ENCODE measurements at regions not wholly inside any gene's neighbourhood (a gene's known extent, or its start where the extent isn't known, plus 50 kb on each side); places are given as distances from the start of the nearest gene placed in this dataset.

- peak in 1 of 3 donors; percentile 24 for DNase-seq
- WGBS = 78% methylated on average over 11 of the region's 11 CpGs
- intact Hi-C loops (cut with DNase I) = no loop called here
These were observed 181.7 kb upstream of the COPS8 start for GRCh38 chr2:236903978-236904377.

GRCh38 chr2:236904389-236905263 is 181.1 kb upstream of the COPS8 start:
- DNase-seq (peak in 1 of 3 donors; percentile 29), ATAC-seq (no peak)
- H3K4me1 ChIP-seq (ENCODE audit: control insufficient read depth, insufficient read depth, low read length) = no peaks in the 10 kb centered on the region
- no peak overlapping the region for H3K4me3 ChIP-seq (ENCODE audit: low read length)
- H3K27ac ChIP-seq (ENCODE audit: low read length) = no peak overlapping the region
- H3K9me3 ChIP-seq (ENCODE audit: control insufficient read depth, low read length) = no peaks in the 10 kb centered on the region
- intact Hi-C loops (cut with DNase I) = no loop called here
- H3K27me3 ChIP-seq (ENCODE audit: control insufficient read depth, insufficient read depth) = no peaks in the 10 kb centered on the region
- WGBS = 86% methylated on average over 13 of the region's 13 CpGs

More at GRCh38 chr2:236903978-236904377, 181.7 kb upstream of the COPS8 start:
- Histone ChIP-seq H3K4me3 (ENCODE audit: low read length) (no peak overlapping the region), H3K9me3 (ENCODE audit: control insufficient read depth, low read length) (no peaks in the 10 kb centered on the region), H3K4me1 (ENCODE audit: control insufficient read depth, insufficient read depth, low read length) (no peaks in the 10 kb centered on the region), H3K27me3 (ENCODE audit: control insufficient read depth, insufficient read depth) (no peaks in the 10 kb centered on the region), H3K27ac (ENCODE audit: low read length) (no peak overlapping the region)
- ATAC-seq = no peak

GRCh38 chr2:236905976-236906375 is 179.7 kb upstream of the COPS8 start:
- whole genome bisulfite sequencing = 84% methylated on average over 8 of the region's 8 CpGs
- no peaks in the 10 kb centered on the region for H3K9me3 ChIP-seq (ENCODE audit: control insufficient read depth, low read length)
- no peak for DNase-seq
- no peaks in the 10 kb centered on the region for H3K27me3 ChIP-seq (ENCODE audit: control insufficient read depth, insufficient read depth)
- H3K27ac ChIP-seq (ENCODE audit: low read length) = no peak overlapping the region
- ATAC-seq = no peak
- intact Hi-C loops (cut with DNase I) = no loop called here
- no peak overlapping the region for H3K4me3 ChIP-seq (ENCODE audit: low read length)
- H3K4me1 ChIP-seq (ENCODE audit: control insufficient read depth, insufficient read depth, low read length) = no peaks in the 10 kb centered on the region

- Histone ChIP-seq H3K9me3 (ENCODE audit: control insufficient read depth, low read length) (no peaks in the 10 kb centered on the region), H3K27me3 (ENCODE audit: control insufficient read depth, insufficient read depth) (no peaks in the 10 kb centered on the region), H3K4me3 (ENCODE audit: low read length) (no peak overlapping the region), H3K4me1 (ENCODE audit: control insufficient read depth, insufficient read depth, low read length) (no peaks in the 10 kb centered on the region), H3K27ac (ENCODE audit: low read length) (no peak overlapping the region)
- DNase-seq (no peak), ATAC-seq (no peak)
- 61% methylated on average over 16 of the region's 16 CpGs for WGBS
- intact Hi-C loops (cut with DNase I) = no loop called here
These were observed 177.1 kb upstream of the COPS8 start for GRCh38 chr2:236908439-236909192.

- no peak for DNase-seq
- H3K9me3 ChIP-seq (ENCODE audit: control insufficient read depth, low read length) = no peaks in the 10 kb centered on the region
- intact Hi-C loops (cut with DNase I) = no loop called here
- no peak overlapping the region for H3K4me3 ChIP-seq (ENCODE audit: low read length)
- H3K27ac ChIP-seq (ENCODE audit: low read length) = no peak overlapping the region
- no peaks in the 10 kb centered on the region for H3K4me1 ChIP-seq (ENCODE audit: control insufficient read depth, insufficient read depth, low read length)
- no peaks in the 10 kb centered on the region for H3K27me3 ChIP-seq (ENCODE audit: control insufficient read depth, insufficient read depth)
- WGBS = 72% methylated on average over 7 of the region's 7 CpGs
- no peak for ATAC-seq
These were observed 176.5 kb upstream of the COPS8 start for GRCh38 chr2:236909193-236909504.

GRCh38 chr2:236909802-236910201 is 175.9 kb upstream of the COPS8 start:
- H3K27me3 ChIP-seq (ENCODE audit: control insufficient read depth, insufficient read depth) = no peaks in the 10 kb centered on the region
- no peak overlapping the region for H3K27ac ChIP-seq (ENCODE audit: low read length)
- intact Hi-C loops (cut with DNase I) = no loop called here
- no peaks in the 10 kb centered on the region for H3K4me1 ChIP-seq (ENCODE audit: control insufficient read depth, insufficient read depth, low read length)
- no peak overlapping the region for H3K4me3 ChIP-seq (ENCODE audit: low read length)
- no peak for DNase-seq
- 88% methylated on average over 7 of the region's 7 CpGs for WGBS
- no peak for ATAC-seq
- no peaks in the 10 kb centered on the region for H3K9me3 ChIP-seq (ENCODE audit: control insufficient read depth, low read length)

GRCh38 chr2:236910781-236911495 is 174.8 kb upstream of the COPS8 start:
- Histone ChIP-seq H3K9me3 (ENCODE audit: control insufficient read depth, low read length) (no peaks in the 10 kb centered on the region), H3K4me3 (ENCODE audit: low read length) (no peak overlapping the region), H3K27me3 (ENCODE audit: control insufficient read depth, insufficient read depth) (no peaks in the 10 kb centered on the region), H3K27ac (ENCODE audit: low read length) (no peak overlapping the region), H3K4me1 (ENCODE audit: control insufficient read depth, insufficient read depth, low read length) (no peaks in the 10 kb centered on the region)
- ATAC-seq = no peak
- DNase-seq = no peak
- intact Hi-C loops (cut with DNase I) = no loop called here
- 92% methylated on average over 14 of the region's 14 CpGs for WGBS

GRCh38 chr2:236912326-236913120 is 173.2 kb upstream of the COPS8 start:
- DNase-seq (no peak), ATAC-seq (peak in 1 of 2 donors; percentile 70)
- Histone ChIP-seq H3K9me3 (ENCODE audit: control insufficient read depth, low read length) (no peaks in the 10 kb centered on the region), H3K27ac (ENCODE audit: low read length) (no peak overlapping the region), H3K4me3 (ENCODE audit: low read length) (no peak overlapping the region), H3K27me3 (ENCODE audit: control insufficient read depth, insufficient read depth) (no peaks in the 10 kb centered on the region), H3K4me1 (ENCODE audit: control insufficient read depth, insufficient read depth, low read length) (no peaks in the 10 kb centered on the region)
- 57% methylated on average over 18 of the region's 18 CpGs for WGBS
- intact Hi-C loops (cut with DNase I) = no loop called here

- DNase-seq (no peak), ATAC-seq (no peak)
- intact Hi-C loops (cut with DNase I) = no loop called here
- Histone ChIP-seq H3K27me3 (ENCODE audit: control insufficient read depth, insufficient read depth) (no peaks in the 10 kb centered on the region), H3K27ac (ENCODE audit: low read length) (no peak overlapping the region), H3K4me3 (ENCODE audit: low read length) (no peak overlapping the region), H3K9me3 (ENCODE audit: control insufficient read depth, low read length) (no peaks in the 10 kb centered on the region), H3K4me1 (ENCODE audit: control insufficient read depth, insufficient read depth, low read length) (no peaks in the 10 kb centered on the region)
- WGBS = 67% methylated on average over 2 of the region's 2 CpGs
These were observed 170.5 kb upstream of the COPS8 start for GRCh38 chr2:236915186-236915585.

- Histone ChIP-seq H3K4me1 (ENCODE audit: control insufficient read depth, insufficient read depth, low read length) (no peaks in the 10 kb centered on the region), H3K27ac (ENCODE audit: low read length) (no peak overlapping the region), H3K9me3 (ENCODE audit: control insufficient read depth, low read length) (no peaks in the 10 kb centered on the region), H3K4me3 (ENCODE audit: low read length) (no peak overlapping the region), H3K27me3 (ENCODE audit: control insufficient read depth, insufficient read depth) (no peaks in the 10 kb centered on the region)
- 89% methylated on average over 8 of the region's 8 CpGs for WGBS
- no peak for ATAC-seq
- DNase-seq = no peak
- intact Hi-C loops (cut with DNase I) = no loop called here
These were observed 170.0 kb upstream of the COPS8 start for GRCh38 chr2:236915726-236916125.

Measured in right cardiac atrium (tissue), 5 donors.